ENCODE measurements at regions not wholly inside any gene's neighbourhood (a gene's known extent, or its start where the extent isn't known, plus 50 kb on each side); places are given as distances from the start of the nearest gene placed in this dataset.

GRCh38 chr6:111950661-111951496, 77.6 kb upstream of the FYN start:
- ATAC-seq (ENCODE audit: low read depth) (no peak), DNase-seq (no peak)
- ChIA-PET CTCF (no interaction called here), POLR2A (no interaction called here)
- H3K27me3 Mint-ChIP-seq = peaks cover 4% of the 10 kb centered on the region
- no peaks in the 10 kb centered on the region for H3K36me3 Mint-ChIP-seq (ENCODE audit: low read depth)
- H3K27ac Mint-ChIP-seq = no peak overlapping the region
- no peak for TF ChIP-seq CTCF (IDR thresholded peaks at IDR 0.05)
- no peak overlapping the region for H3K4me3 Mint-ChIP-seq
- intact Hi-C loops (cut with micrococcal nuclease) = no loop called here
- H3K4me1 Mint-ChIP-seq = no peaks in the 10 kb centered on the region
- H3K9me3 Mint-ChIP-seq = no peaks in the 10 kb centered on the region

- Mint-ChIP-seq H3K9me3 (no peaks in the 10 kb centered on the region), H3K36me3 (ENCODE audit: low read depth) (no peaks in the 10 kb centered on the region), H3K27ac (no peak overlapping the region), H3K4me3 (no peak overlapping the region), H3K4me1 (no peaks in the 10 kb centered on the region), H3K27me3 (peaks cover 4% of the 10 kb centered on the region)
- no peak for DNase-seq
- no peak for ATAC-seq (ENCODE audit: low read depth)
- ChIA-PET CTCF (interaction anchor here (0.8 kb wide), 1 partner anchor 241 kb away, joined by 3 read pairs; no protein-coding TSS in a partner anchor), POLR2A (no interaction called here)
- TF ChIP-seq CTCF (IDR thresholded peaks at IDR 0.05) = no peak
- intact Hi-C loops (cut with micrococcal nuclease) = no loop called here
Observed at GRCh38 chr6:111951497-111952085, 78.3 kb upstream of the FYN start.

GRCh38 chr6:111952274-111952673, 79.0 kb upstream of the FYN start:
- Mint-ChIP-seq H3K9me3 (no peaks in the 10 kb centered on the region), H3K36me3 (ENCODE audit: low read depth) (no peaks in the 10 kb centered on the region), H3K27ac (no peak overlapping the region), H3K4me1 (no peaks in the 10 kb centered on the region), H3K4me3 (no peak overlapping the region), H3K27me3 (peaks cover 4% of the 10 kb centered on the region)
- CTCF ChIA-PET = interaction anchor here (0.8 kb wide), 1 partner anchor 242 kb away, joined by 3 read pairs; no protein-coding TSS in a partner anchor
- no peak for TF ChIP-seq CTCF (IDR thresholded peaks at IDR 0.05)
- ATAC-seq (ENCODE audit: low read depth) (no peak), DNase-seq (no peak)
- intact Hi-C loops (cut with micrococcal nuclease) = no loop called here
- POLR2A ChIA-PET = no interaction called here

GRCh38 chr6:111952821-111953540, 79.7 kb upstream of the FYN start:
- no peak for TF ChIP-seq CTCF (IDR thresholded peaks at IDR 0.05)
- intact Hi-C loops (cut with micrococcal nuclease) = no loop called here

GRCh38 chr6:111956098-111956497, 82.8 kb upstream of the FYN start:
- no peak overlapping the region for H3K27ac Mint-ChIP-seq
- DNase-seq (no peak), ATAC-seq (ENCODE audit: low read depth) (no peak)
- H3K9me3 Mint-ChIP-seq = no peaks in the 10 kb centered on the region
- POLR2A ChIA-PET = no interaction called here
- no peaks in the 10 kb centered on the region for H3K4me1 Mint-ChIP-seq
- TF ChIP-seq CTCF (IDR thresholded peaks at IDR 0.05) = no peak
- CTCF ChIA-PET = no interaction called here
- peaks cover 7% of the 10 kb centered on the region for H3K27me3 Mint-ChIP-seq
- no peaks in the 10 kb centered on the region for H3K36me3 Mint-ChIP-seq (ENCODE audit: low read depth)
- no peak overlapping the region for H3K4me3 Mint-ChIP-seq
- intact Hi-C loops (cut with micrococcal nuclease) = no loop called here

More at GRCh38 chr6:111952821-111953540, 79.7 kb upstream of the FYN start:
- Mint-ChIP-seq H3K27ac (no peak overlapping the region), H3K4me3 (no peak overlapping the region), H3K4me1 (no peaks in the 10 kb centered on the region), H3K27me3 (peaks cover 4% of the 10 kb centered on the region), H3K36me3 (ENCODE audit: low read depth) (no peaks in the 10 kb centered on the region), H3K9me3 (no peaks in the 10 kb centered on the region)
- POLR2A ChIA-PET = no interaction called here
- CTCF ChIA-PET = no interaction called here
- ATAC-seq (ENCODE audit: low read depth) (no peak), DNase-seq (no peak)

All from activated B cell treated with CpG ODN at 0.5 μM for 24 hours (primary cell).